Kidney capillary endothelial cell (primary cell): ENCODE measurements at regions not wholly inside any gene's neighbourhood (a gene's known extent, or its start where the extent isn't known, plus 50 kb on each side); places are given as distances from the start of the nearest gene placed in this dataset.

Experiments
- DNase-seq: peaks from one replicate; pipeline ENCODE4 v3.0.0-alpha.2; 2018; ENCODE audit warnings: low spot score

DNA sequence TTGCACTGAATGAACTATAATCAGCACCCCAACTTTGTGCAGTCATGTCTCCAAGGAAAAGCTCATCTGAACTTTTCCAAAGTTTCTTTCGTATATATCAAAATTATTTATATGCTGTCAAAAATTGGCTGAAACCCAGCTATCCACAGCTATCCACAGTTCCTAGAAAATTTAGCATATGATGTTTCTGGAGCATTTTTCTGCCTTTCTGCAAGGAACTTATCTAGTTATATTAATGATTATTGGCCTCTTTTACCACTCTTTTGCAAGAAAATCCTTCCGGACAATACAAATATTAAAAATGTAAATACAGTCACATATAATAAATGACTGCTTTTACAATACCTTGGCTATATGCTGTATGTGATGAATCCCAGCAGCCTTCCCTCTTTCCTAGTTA is 270.2 kb downstream of the TMEM167A start:
- DNase-seq: no peak

DNA sequence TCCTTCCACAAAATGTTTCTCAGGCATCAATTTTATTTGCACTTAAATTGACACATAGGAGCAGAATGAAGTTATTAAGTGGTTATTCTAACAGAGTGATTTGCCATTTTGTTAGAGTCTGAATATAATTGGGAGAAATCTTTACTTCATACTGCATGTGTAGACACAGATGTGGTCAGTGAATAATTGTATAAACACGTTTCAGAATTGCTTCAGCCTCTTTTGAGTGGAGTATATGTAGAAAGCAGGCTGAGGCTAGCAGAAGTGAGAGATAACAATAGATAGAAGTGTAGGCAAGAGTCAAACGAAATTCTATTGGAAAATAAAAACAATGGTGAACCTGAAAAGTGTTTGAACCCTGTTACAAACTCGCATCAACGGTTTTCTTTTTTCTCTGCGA is 270.7 kb downstream of the TMEM167A start:
- no peak for DNase-seq

- no peak for DNase-seq
Observed at GRCh38 chr5:82804155-82804690, 273.0 kb downstream of the TMEM167A start.

DNA sequence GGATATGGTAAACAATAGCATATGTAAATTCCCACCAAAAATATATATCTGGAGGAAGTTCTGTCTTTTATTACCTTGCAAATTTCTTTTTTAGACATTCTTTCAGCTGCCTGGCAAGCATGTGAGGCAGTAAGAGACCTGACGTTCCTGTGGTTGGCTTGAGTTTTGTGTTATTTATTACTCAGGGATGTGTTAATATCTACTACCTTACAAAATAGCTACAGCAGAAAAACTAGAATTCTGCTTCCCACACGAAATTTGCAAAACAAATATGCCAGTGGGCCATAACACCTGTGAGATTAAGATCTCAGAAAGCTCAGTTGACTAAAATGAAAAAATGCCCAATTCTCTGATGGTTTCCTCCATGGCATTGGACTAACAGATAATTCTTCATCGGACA is 274.2 kb downstream of the TMEM167A start:
- no peak for DNase-seq

GRCh38 chr5:82800826-82801225 is 276.4 kb downstream of the TMEM167A start:
- DNase-seq: no peak

GRCh38 chr5:82799361-82800077 is 277.7 kb downstream of the TMEM167A start:
- DNase-seq: no peak

GRCh38 chr5:82798676-82799075 is 278.5 kb downstream of the TMEM167A start:
- DNase-seq: no peak

GRCh38 chr5:82796643-82797416 is 280.4 kb downstream of the TMEM167A start:
- DNase-seq: no peak

- DNase-seq: no peak
Observed at GRCh38 chr5:82794876-82795275, 282.3 kb downstream of the TMEM167A start.

DNA sequence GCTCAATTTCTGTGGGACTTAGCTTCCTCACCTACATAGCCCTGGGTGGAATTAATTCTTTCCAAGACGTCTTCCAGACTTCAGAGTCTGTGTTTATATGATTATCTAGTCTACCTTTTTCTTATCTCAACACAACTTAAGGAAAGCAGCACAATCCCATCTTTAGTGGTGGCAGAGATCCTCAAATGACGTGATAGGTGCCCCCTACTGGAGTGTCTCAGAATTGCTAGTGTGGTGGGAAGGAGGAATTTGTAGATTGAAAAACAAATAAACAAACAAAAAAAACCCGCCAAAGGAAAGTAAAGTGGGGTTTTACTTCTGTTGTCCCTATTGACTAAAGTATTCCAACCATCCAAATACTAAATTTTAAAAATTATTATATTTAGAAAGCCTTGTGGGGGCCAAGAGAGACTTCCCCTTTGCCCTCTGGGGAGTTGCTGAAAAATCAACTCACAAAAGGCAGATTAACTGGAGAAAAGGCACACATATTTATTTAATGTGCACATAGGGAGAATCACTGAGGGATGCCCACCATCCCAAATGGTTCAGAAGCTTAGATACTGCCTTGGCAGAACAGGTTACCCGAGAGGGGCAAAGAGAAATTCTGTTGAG is 283.3 kb downstream of the TMEM167A start:
- DNase-seq: peak; percentile 32

GRCh38 chr5:82792096-82792495 is 285.1 kb downstream of the TMEM167A start:
- no peak for DNase-seq

DNA sequence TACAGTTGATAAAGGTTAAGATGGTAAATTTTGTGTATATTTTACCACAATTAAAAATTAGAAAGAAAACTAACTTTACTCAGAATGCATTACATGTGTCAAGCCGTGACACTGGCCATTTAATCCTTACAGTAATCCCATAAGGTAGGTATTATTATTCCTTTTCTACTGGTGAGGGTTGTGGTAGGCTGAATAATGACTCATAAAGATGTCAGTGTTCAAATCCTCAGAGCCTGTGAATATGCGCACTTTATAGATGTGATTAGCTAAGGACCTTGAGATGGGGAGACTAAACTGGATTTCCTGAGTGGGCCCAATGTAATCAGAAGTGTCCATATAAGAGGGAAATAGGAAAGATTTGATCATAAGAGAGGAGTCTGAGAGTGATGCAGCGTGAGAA is 288.1 kb downstream of the TMEM167A start:
- no peak for DNase-seq

DNA sequence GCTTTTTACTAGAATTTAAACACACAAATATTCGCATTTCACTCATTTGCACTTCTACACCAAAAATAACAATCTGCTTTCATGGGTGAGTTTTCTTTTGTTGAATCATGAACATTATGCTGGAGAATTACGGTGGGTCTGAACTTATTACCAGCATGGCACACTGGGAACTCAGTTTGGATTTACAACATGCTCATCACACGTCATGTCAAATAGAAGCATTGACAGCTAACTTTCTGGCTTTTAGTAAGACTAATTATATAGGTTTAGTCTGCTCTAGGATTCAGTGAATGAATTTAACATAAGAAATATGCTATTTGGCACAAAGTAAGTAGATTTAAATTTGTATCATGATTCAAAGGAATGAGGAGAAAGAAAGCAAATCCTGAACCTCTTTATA is 290.4 kb downstream of the TMEM167A start:
- DNase-seq: no peak

DNA sequence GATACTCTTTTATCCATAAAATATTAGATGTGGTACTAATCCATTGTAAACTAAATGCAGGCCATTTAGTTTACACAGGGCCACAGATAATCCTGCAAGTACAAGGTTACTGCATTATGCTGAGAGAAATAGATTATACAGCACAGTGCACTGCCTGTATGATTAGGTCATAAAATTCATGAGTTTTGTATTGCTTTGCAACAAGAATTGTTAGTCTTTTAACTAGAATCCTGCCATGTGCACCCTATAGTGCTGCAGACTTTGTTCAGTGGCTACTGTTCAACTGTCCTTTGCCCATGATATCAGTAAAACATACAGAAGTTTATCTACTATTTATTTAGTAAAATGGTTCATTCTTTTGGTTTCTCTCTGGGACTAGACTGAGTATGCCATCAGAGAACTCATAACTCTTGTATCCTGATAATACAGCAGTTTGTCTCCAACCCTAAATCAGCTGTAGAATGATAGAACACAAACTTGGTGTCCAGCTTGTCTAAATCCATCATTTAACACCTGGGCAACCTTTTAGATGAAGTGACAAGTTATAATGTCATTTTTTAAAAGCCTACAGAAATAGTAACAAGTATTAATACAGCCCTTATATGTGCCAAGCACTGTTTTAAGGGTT is 291.2 kb downstream of the TMEM167A start:
- no peak for DNase-seq

GRCh38 chr5:82785456-82785855 is 291.7 kb downstream of the TMEM167A start:
- DNase-seq: no peak

- peak; percentile 8 for DNase-seq
Observed at GRCh38 chr5:82784521-82784920, 292.7 kb downstream of the TMEM167A start.

GRCh38 chr5:82777106-82777505 is 300.1 kb downstream of the TMEM167A start:
- DNase-seq: no peak

GRCh38 chr5:82772281-82772680 is 304.9 kb downstream of the TMEM167A start:
- no peak for DNase-seq

DNA sequence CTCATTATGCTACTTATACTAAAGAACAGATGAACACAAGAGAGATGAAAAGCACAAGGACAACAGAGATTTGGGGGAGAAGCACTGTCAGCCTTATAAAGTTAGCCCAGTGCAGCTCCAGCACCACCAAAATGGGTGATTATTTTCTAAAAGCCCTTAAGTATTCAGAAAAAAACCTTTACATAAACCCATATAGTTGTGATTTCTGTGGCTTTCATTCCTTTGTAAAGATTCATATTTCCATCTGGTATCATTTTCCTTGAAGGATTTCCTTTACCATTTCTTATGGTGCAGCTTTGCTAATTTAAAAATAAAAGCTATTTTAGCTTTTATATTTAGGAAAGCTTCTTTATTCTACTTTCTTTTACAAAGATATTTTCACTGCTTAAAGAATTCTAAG is 311.0 kb downstream of the TMEM167A start:
- no peak for DNase-seq

DNA sequence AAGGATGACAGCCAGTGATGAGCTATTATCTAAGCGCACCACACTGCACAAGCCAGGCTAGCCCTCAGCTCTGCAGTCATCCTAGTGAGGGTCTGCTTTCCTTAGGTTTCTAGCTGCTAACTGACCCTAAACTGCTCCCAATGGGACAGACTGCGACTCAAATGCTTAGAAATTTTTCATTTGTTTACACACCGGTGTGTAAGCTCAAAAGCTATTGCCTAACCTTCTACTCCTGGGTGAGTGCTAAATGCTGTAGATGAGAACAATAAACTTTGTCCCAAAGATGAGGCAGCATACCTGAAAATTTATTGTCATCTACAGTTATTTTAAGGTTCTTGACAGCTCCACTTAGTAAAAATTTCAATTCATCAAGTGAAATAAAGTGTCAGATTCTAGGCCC is 311.4 kb downstream of the TMEM167A start:
- DNase-seq: no peak

- DNase-seq: no peak
Observed at GRCh38 chr5:82760856-82761255, 316.3 kb downstream of the TMEM167A start.

GRCh38 chr5:82758881-82759280 is 318.3 kb downstream of the TMEM167A start:
- DNase-seq: no peak
